ENCODE measurements at regions not wholly inside any gene's neighbourhood (a gene's known extent, or its start where the extent isn't known, plus 50 kb on each side); places are given as distances from the start of the nearest gene placed in this dataset.

DNA sequence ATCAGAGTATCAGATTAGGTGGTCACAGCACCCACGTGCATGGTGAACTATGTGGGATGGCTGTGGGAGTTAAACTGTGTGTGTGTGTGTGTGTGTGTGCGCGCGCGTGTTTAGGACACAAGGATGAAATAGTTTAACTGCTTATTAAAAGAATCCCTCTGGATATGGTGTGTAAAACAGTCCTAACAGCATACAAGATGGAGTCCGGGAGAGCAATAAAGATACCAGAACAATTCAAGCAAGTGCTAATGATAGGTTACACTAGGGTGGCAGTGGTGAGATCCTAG lies 202.2 kb downstream of the IPMK start:
- H3K9me3 ChIP-seq (ENCODE audit: control extremely low read depth in 1 of 3, control insufficient read depth in 2 of 3, insufficient read depth in 1 of 3, low read length in 2 of 3), result no peaks in the 10 kb centered on the region
- Mint-ChIP-seq H3K4me3 (no peak overlapping the region), H3K27me3 (peaks cover 4% of the 10 kb centered on the region), H3K4me1 (no peaks in the 10 kb centered on the region), H3K27ac (no peak overlapping the region), H3K9me3 (ENCODE audit: insufficient read depth) (no peaks in the 10 kb centered on the region)
- H3K4me2 ChIP-seq (replicated peaks; ENCODE audit: low read depth, low read length, poor library complexity, severe bottlenecking), result no peak overlapping the region
- 17% methylated on average over 1 of the region's 6 CpGs for WGBS (ENCODE audit: insufficient coverage)
- ChIA-PET CTCF (interaction anchor here (0.8 kb wide), 1 partner anchor 8 kb away, joined by 3 read pairs; no protein-coding TSS in a partner anchor), POLR2A (no interaction called here)
- no peak overlapping the region for H3K9ac ChIP-seq (ENCODE audit: low read length)
- intact Hi-C loops (cut with micrococcal nuclease), result no loop called here
- no peak overlapping the region for H3K27ac ChIP-seq (ENCODE audit: low read length in 2 of 2)
- ATAC-seq (ENCODE audit: low read depth) (no peak), DNase-seq (no peak)
- no peaks in the 10 kb centered on the region for H3K79me2 ChIP-seq (ENCODE audit: control insufficient read depth, insufficient read depth, low read length)
- no peaks in the 10 kb centered on the region for H3K4me1 ChIP-seq (ENCODE audit: control insufficient read depth in 2 of 2, insufficient read depth in 2 of 2, low read length in 2 of 2)
- no peaks in the 10 kb centered on the region for H3K27me3 ChIP-seq (replicated peaks in 1 of 4; ENCODE audit: control extremely low read depth in 1 of 4, control insufficient read depth in 3 of 4, insufficient read depth in 4 of 4, low read length in 3 of 4)
- TF ChIP-seq, protein P1, sequence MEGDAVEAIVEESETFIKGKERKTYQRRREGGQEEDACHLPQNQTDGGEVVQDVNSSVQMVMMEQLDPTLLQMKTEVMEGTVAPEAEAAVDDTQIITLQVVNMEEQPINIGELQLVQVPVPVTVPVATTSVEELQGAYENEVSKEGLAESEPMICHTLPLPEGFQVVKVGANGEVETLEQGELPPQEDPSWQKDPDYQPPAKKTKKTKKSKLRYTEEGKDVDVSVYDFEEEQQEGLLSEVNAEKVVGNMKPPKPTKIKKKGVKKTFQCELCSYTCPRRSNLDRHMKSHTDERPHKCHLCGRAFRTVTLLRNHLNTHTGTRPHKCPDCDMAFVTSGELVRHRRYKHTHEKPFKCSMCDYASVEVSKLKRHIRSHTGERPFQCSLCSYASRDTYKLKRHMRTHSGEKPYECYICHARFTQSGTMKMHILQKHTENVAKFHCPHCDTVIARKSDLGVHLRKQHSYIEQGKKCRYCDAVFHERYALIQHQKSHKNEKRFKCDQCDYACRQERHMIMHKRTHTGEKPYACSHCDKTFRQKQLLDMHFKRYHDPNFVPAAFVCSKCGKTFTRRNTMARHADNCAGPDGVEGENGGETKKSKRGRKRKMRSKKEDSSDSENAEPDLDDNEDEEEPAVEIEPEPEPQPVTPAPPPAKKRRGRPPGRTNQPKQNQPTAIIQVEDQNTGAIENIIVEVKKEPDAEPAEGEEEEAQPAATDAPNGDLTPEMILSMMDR (IDR thresholded peaks at IDR 0.05), result no peak
- TF ChIP-seq EZH2 (IDR thresholded peaks at IDR 0.05; ENCODE audit: borderline replicate concordance, insufficient read depth, low read depth, low read length, poor library complexity, severe bottlenecking), result no peak
- H4K20me1 ChIP-seq (ENCODE audit: control insufficient read depth, insufficient read depth, low read length, poor library complexity, severe bottlenecking), result no peaks in the 10 kb centered on the region
- H3K36me3 ChIP-seq (replicated peaks in 1 of 2; ENCODE audit: control extremely low read depth in 1 of 2, control insufficient read depth in 1 of 2, extremely low read depth in 1 of 2, insufficient read depth in 2 of 2, low read length in 1 of 2), result no peaks in the 10 kb centered on the region
- H3K4me3 ChIP-seq (ENCODE audit: control extremely low read depth in 1 of 5, extremely low read depth in 1 of 5, insufficient read depth in 1 of 5, low read depth in 2 of 5, low read length in 4 of 5), result no peak overlapping the region
- no peak overlapping the region for H2AFZ ChIP-seq (ENCODE audit: insufficient read depth, low read depth, low read length, poor library complexity, severe bottlenecking)

DNA sequence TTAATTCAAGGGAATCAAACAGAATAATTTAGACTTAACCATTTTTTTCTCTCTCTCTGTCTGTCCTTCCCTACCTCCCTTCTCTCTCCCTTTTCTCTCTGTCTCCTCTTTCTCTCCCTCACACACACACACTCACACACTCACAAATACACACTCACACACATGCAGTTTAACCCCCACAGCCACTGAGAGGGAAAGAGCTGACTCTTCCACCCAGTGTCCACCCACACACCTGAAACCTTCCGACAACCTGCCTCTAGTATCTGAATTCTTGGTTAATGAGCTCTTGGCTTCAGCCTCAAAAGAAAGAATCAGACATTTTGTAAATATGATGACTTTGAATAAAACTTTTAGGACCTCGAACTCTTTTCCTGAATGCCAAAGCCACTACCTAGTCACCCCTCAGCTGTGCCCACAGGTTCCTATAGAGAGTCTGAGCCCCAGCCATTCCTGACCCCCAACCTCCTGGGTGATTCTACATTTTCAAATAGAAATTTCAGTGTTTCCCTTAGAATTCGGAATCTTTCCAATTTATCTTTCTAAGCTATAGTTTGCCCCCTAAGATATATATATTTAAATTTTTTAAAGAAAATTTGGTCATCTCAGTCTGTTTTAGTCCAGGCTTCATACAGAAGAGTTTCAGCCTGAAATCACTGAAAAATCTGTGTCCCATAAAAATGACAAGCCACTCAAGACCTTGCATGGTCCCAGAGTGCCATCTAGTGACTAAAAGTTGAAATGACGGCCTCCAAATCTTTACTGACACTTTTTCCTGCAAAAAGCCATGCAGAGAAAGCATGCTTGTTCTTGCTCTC lies 202.8 kb downstream of the IPMK start:
- WGBS (ENCODE audit: insufficient coverage), result no CpG with 5 or more reads among the region's 4 CpGs
- Histone ChIP-seq H3K27me3 (replicated peaks in 1 of 4; ENCODE audit: control extremely low read depth in 1 of 4, control insufficient read depth in 3 of 4, insufficient read depth in 4 of 4, low read length in 3 of 4) (no peaks in the 10 kb centered on the region), H3K36me3 (replicated peaks in 1 of 2; ENCODE audit: control extremely low read depth in 1 of 2, control insufficient read depth in 1 of 2, extremely low read depth in 1 of 2, insufficient read depth in 2 of 2, low read length in 1 of 2) (no peaks in the 10 kb centered on the region), H3K4me2 (replicated peaks; ENCODE audit: low read depth, low read length, poor library complexity, severe bottlenecking) (no peak overlapping the region), H3K9me3 (ENCODE audit: control extremely low read depth in 1 of 3, control insufficient read depth in 2 of 3, insufficient read depth in 1 of 3, low read length in 2 of 3) (no peaks in the 10 kb centered on the region), H2AFZ (ENCODE audit: insufficient read depth, low read depth, low read length, poor library complexity, severe bottlenecking) (no peak overlapping the region), H3K79me2 (ENCODE audit: control insufficient read depth, insufficient read depth, low read length) (no peaks in the 10 kb centered on the region), H3K4me3 (ENCODE audit: control extremely low read depth in 1 of 5, extremely low read depth in 1 of 5, insufficient read depth in 1 of 5, low read depth in 2 of 5, low read length in 4 of 5) (no peak overlapping the region), H4K20me1 (ENCODE audit: control insufficient read depth, insufficient read depth, low read length, poor library complexity, severe bottlenecking) (no peaks in the 10 kb centered on the region), H3K27ac (ENCODE audit: low read length in 2 of 2) (no peak overlapping the region), H3K4me1 (ENCODE audit: control insufficient read depth in 2 of 2, insufficient read depth in 2 of 2, low read length in 2 of 2) (no peaks in the 10 kb centered on the region), H3K9ac (ENCODE audit: low read length) (no peak overlapping the region)
- TF ChIP-seq, protein P1 (IDR thresholded peaks at IDR 0.05), result peak; percentile 70
- TF ChIP-seq EZH2 (IDR thresholded peaks at IDR 0.05; ENCODE audit: borderline replicate concordance, insufficient read depth, low read depth, low read length, poor library complexity, severe bottlenecking), result no peak
- Mint-ChIP-seq H3K4me1 (no peaks in the 10 kb centered on the region), H3K27me3 (peaks cover 4% of the 10 kb centered on the region), H3K4me3 (no peak overlapping the region), H3K27ac (no peak overlapping the region), H3K9me3 (ENCODE audit: insufficient read depth) (no peaks in the 10 kb centered on the region)
- ChIA-PET POLR2A (no interaction called here), CTCF (interaction anchor here (1.1 kb wide), 1 partner anchor 12 kb away, joined by 3 read pairs; no protein-coding TSS in a partner anchor)
- DNase-seq (no peak), ATAC-seq (ENCODE audit: low read depth) (no peak)
- intact Hi-C loops (cut with micrococcal nuclease), result no loop called here
